ENCODE measurements at regions not wholly inside any gene's neighbourhood (a gene's known extent, or its start where the extent isn't known, plus 50 kb on each side); places are given as distances from the start of the nearest gene placed in this dataset.

GRCh38 chr5:172585114-172585513, 55.9 kb upstream of the NEURL1B start:
- no peak for TF ChIP-seq BACH2 (CRISPR knock-in tag; IDR thresholded peaks at IDR 0.05; ENCODE audit: borderline replicate concordance)
- TF ChIP-seq, protein P1, sequence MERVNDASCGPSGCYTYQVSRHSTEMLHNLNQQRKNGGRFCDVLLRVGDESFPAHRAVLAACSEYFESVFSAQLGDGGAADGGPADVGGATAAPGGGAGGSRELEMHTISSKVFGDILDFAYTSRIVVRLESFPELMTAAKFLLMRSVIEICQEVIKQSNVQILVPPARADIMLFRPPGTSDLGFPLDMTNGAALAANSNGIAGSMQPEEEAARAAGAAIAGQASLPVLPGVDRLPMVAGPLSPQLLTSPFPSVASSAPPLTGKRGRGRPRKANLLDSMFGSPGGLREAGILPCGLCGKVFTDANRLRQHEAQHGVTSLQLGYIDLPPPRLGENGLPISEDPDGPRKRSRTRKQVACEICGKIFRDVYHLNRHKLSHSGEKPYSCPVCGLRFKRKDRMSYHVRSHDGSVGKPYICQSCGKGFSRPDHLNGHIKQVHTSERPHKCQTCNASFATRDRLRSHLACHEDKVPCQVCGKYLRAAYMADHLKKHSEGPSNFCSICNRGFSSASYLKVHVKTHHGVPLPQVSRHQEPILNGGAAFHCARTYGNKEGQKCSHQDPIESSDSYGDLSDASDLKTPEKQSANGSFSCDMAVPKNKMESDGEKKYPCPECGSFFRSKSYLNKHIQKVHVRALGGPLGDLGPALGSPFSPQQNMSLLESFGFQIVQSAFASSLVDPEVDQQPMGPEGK (CRISPR knock-in tag; IDR thresholded peaks at IDR 0.05; ENCODE audit: borderline replicate concordance), result no peak
- no peak for TF ChIP-seq ZFP3 (CRISPR knock-in tag; IDR thresholded peaks at IDR 0.05)
- no peak for TF ChIP-seq ARNTL (CRISPR knock-in tag; IDR thresholded peaks at IDR 0.05; ENCODE audit: borderline replicate concordance, low read depth)
- no peak for TF ChIP-seq ZC3H10 (CRISPR knock-in tag; IDR thresholded peaks at IDR 0.05)
- TF ChIP-seq ZNF70 (CRISPR knock-in tag; IDR thresholded peaks at IDR 0.05), result no peak
- no peak for TF ChIP-seq CSRNP3 (CRISPR knock-in tag; IDR thresholded peaks at IDR 0.05)
- TF ChIP-seq, protein P2, sequence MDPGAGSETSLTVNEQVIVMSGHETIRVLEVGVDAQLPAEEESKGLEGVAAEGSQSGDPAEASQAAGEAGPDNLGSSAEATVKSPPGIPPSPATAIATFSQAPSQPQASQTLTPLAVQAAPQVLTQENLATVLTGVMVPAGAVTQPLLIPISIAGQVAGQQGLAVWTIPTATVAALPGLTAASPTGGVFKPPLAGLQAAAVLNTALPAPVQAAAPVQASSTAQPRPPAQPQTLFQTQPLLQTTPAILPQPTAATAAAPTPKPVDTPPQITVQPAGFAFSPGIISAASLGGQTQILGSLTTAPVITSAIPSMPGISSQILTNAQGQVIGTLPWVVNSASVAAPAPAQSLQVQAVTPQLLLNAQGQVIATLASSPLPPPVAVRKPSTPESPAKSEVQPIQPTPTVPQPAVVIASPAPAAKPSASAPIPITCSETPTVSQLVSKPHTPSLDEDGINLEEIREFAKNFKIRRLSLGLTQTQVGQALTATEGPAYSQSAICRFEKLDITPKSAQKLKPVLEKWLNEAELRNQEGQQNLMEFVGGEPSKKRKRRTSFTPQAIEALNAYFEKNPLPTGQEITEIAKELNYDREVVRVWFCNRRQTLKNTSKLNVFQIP (CRISPR knock-in tag; IDR thresholded peaks at IDR 0.05; ENCODE audit: borderline replicate concordance, low read depth), result no peak
- no peak for TF ChIP-seq ZFP30 (CRISPR knock-in tag; IDR thresholded peaks at IDR 0.05)
- no peak for TF ChIP-seq TCF4 (CRISPR knock-in tag; IDR thresholded peaks at IDR 0.05; ENCODE audit: borderline replicate concordance)
- TF ChIP-seq CREB5 (CRISPR knock-in tag; IDR thresholded peaks at IDR 0.05; ENCODE audit: low read depth), result no peak
- no peak for TF ChIP-seq SNAI2 (CRISPR knock-in tag; IDR thresholded peaks at IDR 0.05)
- TF ChIP-seq RARB (CRISPR knock-in tag; IDR thresholded peaks at IDR 0.05), result no peak
- no peak for TF ChIP-seq GLIS3 (CRISPR knock-in tag; IDR thresholded peaks at IDR 0.05)

Measured in SK-N-SH treated with all-trans-retinoic acid at 6 μM for 48 hours (cell line).